ENCODE measurements at regions not wholly inside any gene's neighbourhood (a gene's known extent, or its start where the extent isn't known, plus 50 kb on each side); places are given as distances from the start of the nearest gene placed in this dataset.
"Not testable (repeated sequence)": the region's sequence is repeated elsewhere in the genome, so short reads cannot be mapped to it uniquely, and the experiment has no call there.

DNA sequence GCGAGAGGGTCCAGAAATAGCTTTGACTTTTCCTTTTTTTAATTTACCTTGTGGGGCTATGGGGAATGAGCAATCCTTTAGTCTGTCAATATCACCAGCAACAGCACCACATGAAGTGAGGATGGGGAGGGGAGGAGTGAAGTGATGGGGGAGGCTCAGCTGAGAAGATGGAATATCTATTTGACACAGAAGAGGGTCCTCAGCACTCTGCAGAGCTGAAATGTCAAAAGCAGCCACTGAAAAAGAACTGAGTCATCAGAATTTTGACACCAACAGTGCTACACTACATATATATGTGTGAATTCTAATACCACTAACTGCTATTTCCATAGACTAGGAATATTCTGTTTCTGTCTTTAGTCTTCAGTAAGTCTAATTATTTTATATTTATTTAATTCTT lies 427.0 kb upstream of the PBX1 start:
- H3K4me1 Mint-ChIP-seq: no peaks in the 10 kb centered on the region
- ATAC-seq: no peak
- H3K4me3 Mint-ChIP-seq: no peak overlapping the region
- H3K9me3 Mint-ChIP-seq: no peaks in the 10 kb centered on the region
- H3K27ac Mint-ChIP-seq: no peak overlapping the region
- no peaks in the 10 kb centered on the region for H3K36me3 Mint-ChIP-seq
- DNase-seq (ENCODE audit: low spot score in 2 of 2): no peak

DNA sequence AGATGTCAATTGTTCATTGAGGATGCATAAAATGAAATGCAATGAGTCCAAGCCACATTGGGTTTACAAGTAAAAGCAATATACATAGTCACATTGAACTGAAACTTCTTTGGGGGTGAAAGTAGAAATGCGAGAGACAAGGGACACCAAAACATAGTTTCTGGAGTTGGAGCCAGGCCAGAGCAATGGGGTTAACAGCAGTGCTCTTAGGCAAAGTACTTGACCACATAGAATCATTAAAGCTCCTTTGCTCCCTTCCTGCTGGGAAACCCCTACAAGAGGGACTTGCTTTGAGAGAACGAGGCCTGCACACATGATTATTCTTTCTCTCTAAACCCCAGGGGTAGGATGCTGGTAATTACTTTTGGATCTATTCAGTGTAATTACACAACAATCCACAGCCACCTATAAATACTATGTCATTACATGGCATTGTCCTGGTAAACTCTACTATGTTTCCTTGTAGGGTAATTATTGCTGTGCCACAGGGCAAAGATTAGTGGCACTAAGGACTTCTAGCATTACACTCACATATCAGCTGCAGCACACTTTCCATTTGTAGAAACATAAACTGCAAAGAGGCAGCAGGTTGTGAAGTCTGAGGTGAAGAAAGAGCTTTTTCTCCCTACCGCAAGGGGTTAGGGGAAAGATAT lies 421.6 kb upstream of the PBX1 start:
- H3K4me1 Mint-ChIP-seq: no peaks in the 10 kb centered on the region
- no peak overlapping the region for H3K4me3 Mint-ChIP-seq
- peaks cover 7% of the 10 kb centered on the region for H3K9me3 Mint-ChIP-seq
- no peak for DNase-seq (ENCODE audit: low spot score in 2 of 2)
- no peaks in the 10 kb centered on the region for H3K36me3 Mint-ChIP-seq
- H3K27ac Mint-ChIP-seq: no peak overlapping the region
- no peak for ATAC-seq

DNA sequence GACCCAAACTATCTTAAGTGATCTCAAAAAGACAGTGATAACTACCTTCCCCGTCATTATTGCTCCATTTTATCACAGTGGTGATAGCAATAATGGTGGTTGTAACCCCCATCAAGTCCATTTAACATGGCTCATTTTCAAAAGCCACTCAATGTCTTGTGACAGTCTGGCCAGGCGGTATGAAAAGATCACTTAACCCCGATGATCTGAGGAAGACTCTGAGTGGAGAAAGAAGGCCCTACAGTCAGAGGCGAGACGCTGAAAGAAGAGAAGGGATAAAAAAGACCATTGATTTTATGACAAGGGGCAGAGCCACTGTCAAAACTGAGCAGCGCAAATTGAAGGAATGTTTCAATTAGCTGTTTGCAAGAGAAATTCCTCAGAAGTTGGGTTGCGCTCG lies 417.2 kb upstream of the PBX1 start:
- ATAC-seq: no peak
- no peak overlapping the region for H3K4me3 Mint-ChIP-seq
- H3K9me3 Mint-ChIP-seq: peaks cover 24% of the 10 kb centered on the region

DNA sequence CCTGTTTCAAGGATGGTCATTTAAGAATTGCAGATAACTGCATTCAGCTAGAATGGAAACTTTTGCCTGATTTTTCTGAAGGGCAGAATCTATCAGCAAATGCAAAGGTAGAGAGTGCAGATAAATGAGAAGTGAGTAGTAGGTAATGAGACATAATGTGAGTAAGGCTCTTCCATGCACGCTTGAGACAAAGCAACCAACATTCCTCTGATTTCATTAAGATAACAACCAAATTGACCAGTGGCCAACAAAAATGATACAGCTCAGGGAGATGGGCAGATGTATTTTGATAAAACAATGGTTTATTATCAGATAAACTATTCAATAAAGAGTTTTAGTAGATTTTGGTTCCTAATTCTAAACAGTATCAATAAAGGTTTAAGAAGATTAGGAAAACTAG lies 404.4 kb upstream of the PBX1 start:
- no peak for ATAC-seq
- DNase-seq (ENCODE audit: low spot score in 2 of 2): no peak
- H3K36me3 Mint-ChIP-seq: no peaks in the 10 kb centered on the region
- H3K4me3 Mint-ChIP-seq: no peak overlapping the region
- peaks cover 7% of the 10 kb centered on the region for H3K9me3 Mint-ChIP-seq
- no peak overlapping the region for H3K27ac Mint-ChIP-seq
- H3K4me1 Mint-ChIP-seq: no peaks in the 10 kb centered on the region

More for the DNA sequence above, 417.2 kb upstream of the PBX1 start:
- Mint-ChIP-seq H3K4me1 (no peaks in the 10 kb centered on the region), H3K27ac (no peak overlapping the region), H3K36me3 (no peaks in the 10 kb centered on the region)
- no peak for DNase-seq (ENCODE audit: low spot score in 2 of 2)

DNA sequence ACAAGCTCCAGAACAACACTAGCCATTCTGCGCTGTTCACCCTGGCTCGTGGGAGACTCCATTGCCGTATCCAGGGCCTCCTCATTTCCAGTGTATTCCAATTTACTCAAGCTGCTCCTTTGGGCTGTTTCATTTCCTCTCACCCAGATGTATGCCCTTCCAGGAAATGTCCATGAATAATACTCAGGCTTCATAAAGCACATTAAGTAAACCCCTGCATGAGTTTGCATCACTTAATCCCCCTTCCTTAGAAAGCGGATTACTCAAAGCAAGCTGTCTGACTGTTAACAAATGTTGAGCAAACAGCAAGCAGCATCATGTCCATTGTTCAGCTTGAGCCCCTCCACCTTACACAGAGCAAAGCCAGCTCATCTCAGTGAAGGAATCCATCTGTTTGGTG lies 403.6 kb upstream of the PBX1 start:
- Mint-ChIP-seq H3K4me1 (no peaks in the 10 kb centered on the region), H3K36me3 (no peaks in the 10 kb centered on the region), H3K27ac (no peak overlapping the region), H3K9me3 (peaks cover 7% of the 10 kb centered on the region), H3K4me3 (no peak overlapping the region)
- DNase-seq (ENCODE audit: low spot score in 2 of 2): no peak
- no peak for ATAC-seq

DNA sequence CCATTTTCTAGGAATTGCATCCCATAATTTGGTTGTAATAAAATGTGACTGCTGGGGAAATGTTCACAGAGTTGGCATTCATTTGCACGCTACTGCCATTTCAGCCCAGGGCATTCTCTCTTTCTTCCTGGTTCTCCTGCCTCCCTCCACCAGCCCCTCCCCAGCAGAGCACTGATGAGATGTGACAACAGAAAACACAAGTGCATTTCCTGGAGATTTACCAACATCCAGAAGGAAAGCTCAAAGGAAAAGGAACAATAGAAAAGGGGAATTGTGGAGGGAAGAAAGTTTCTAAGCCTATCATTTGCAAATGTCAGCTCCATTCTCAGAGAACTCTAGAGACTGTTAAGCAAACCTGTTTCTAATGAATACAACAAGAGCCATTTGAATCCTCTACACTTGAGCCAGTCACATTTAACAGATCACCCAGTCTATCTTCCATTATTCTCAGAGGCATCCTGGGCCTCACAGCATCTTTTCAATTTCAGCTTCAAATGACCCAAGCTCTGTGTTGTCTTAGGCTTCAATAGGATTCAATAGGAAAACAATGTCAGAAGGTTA lies 395.6 kb upstream of the PBX1 start:
- ATAC-seq (no peak), DNase-seq (ENCODE audit: low spot score in 2 of 2) (no peak)
- Mint-ChIP-seq H3K4me1 (no peaks in the 10 kb centered on the region), H3K27ac (no peak overlapping the region), H3K36me3 (no peaks in the 10 kb centered on the region), H3K9me3 (peaks cover 21% of the 10 kb centered on the region), H3K4me3 (no peak overlapping the region)

DNA sequence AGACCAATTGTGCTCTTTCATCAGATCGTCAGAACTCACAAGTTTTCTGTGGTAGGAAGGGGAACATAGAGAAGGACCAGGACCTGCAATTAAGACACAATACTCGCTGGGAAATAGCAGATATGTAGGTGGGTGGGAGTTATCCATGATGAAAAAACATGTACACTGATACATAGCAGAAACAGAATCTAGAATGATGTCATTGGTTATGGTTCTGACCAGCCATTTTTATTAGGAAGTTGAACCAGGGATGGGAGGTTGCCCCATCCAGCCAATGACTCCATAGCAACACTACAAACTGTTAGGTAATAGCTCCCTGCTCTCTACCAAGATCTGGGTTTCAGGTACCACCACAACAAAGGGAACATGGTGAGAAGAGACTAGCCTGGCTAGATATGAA lies 393.5 kb upstream of the PBX1 start:
- no peak overlapping the region for H3K27ac Mint-ChIP-seq
- H3K9me3 Mint-ChIP-seq: peaks cover 25% of the 10 kb centered on the region
- ATAC-seq: no peak
- no peak overlapping the region for H3K4me3 Mint-ChIP-seq
- DNase-seq (ENCODE audit: low spot score in 2 of 2): no peak
- no peaks in the 10 kb centered on the region for H3K36me3 Mint-ChIP-seq
- H3K4me1 Mint-ChIP-seq: no peaks in the 10 kb centered on the region

DNA sequence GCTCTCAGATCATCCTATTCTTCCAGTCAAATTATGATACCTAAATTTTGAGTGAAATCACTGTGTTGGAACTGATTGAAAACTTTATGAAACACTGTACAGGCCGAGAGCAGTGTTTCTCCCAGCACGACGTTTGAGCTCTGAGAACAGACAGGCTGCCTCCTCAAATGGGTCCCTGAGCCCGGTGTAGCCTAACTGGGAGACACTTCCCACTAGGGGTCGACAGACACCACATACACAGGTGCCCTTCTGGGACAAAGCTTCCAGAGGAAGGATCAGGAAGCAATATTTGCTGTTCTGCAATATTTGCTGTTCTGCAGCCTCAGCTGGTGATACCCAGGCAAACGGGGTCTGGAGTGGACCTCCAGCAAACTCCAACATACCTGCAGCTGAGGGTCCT lies 392.5 kb upstream of the PBX1 start:
- H3K36me3 Mint-ChIP-seq; DNase-seq (ENCODE audit: low spot score in 2 of 2); H3K4me3 Mint-ChIP-seq; ATAC-seq; H3K4me1 Mint-ChIP-seq; H3K27ac Mint-ChIP-seq: not testable (repeated sequence)
- H3K9me3 Mint-ChIP-seq: peaks cover 23% of the 10 kb centered on the region

DNA sequence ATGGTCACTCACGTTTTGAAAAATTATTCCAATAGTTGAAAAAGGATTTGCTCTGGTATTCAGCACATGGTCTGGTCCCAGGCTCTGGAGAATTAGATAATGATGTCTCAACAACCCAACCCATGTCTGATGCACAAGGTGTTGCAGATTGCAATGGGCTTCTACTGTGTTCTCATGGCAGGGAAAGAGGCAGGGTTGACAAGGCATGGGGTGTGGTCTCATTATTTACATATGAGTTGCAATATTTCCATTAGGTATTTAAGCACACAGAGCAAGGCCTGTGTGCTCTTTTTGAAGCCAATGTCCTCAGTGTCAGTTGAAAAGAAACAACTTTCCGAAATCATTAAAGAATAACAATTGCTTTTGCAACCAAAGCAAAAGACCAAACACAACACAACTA lies 381.9 kb upstream of the PBX1 start:
- Mint-ChIP-seq H3K4me1 (no peaks in the 10 kb centered on the region), H3K36me3 (no peaks in the 10 kb centered on the region), H3K9me3 (peaks cover 27% of the 10 kb centered on the region), H3K27ac (no peak overlapping the region), H3K4me3 (no peak overlapping the region)
- DNase-seq (ENCODE audit: low spot score in 2 of 2) (no peak), ATAC-seq (no peak)

DNA sequence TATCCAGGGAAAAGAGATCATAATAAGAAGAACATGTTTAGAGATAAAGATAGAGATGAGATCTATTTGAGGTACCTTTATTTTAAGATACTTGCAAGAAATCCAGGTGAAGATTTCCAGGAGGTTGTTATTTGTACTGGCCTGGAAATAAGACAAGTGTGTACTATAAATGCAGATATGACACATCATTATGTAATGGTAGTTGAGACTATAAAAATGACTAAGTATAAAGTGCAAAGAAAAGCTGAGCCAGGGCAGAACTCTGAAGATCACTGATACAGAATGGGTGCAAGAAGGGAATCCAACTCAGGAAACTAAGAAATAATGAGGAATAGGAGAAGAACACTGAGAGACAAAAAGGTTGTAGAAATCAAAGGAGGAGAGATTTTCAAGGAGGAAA lies 378.2 kb upstream of the PBX1 start:
- H3K9me3 Mint-ChIP-seq: peaks cover 28% of the 10 kb centered on the region
- no peak overlapping the region for H3K4me3 Mint-ChIP-seq
- no peak overlapping the region for H3K27ac Mint-ChIP-seq
- no peak for DNase-seq (ENCODE audit: low spot score in 2 of 2)
- H3K4me1 Mint-ChIP-seq: no peaks in the 10 kb centered on the region
- H3K36me3 Mint-ChIP-seq: no peaks in the 10 kb centered on the region
- no peak for ATAC-seq

DNA sequence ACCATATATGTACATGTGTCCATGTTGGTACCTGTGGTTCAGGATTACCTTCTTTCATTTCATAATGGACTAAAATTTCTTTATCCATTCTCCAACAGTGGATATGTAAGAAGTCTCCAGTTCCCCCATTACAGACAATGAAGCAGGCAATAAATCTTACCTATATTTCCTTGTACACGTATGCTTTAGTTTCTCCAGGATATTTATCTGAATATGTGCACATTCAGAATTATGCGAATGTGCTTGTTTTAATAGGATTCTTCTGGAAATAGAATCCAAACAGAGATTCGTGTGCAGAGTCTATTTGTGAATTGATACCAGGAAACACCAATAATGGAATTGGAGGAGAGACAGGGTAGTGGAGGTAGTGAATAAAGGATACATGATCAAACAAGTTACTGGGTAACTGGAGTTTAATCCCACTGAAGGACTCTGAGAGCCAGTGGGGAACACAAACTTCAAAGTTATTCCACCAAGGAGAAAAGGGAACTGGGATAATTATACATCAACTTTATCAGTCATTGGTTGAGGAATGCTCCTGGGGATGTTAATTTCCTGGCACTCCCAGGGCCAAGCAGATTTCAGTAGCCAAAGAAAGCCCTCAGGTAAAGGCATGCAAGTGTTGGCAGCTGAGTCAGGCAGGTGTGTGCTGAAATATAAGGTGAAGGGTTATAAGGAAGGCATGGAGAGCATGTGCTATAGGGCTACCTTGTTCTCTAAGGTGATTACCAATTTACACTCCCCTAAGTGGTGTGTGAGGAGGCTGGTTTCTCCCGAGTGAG lies 374.9 kb upstream of the PBX1 start:
- Mint-ChIP-seq H3K4me1 (no peaks in the 10 kb centered on the region), H3K9me3 (peaks cover 26% of the 10 kb centered on the region), H3K36me3 (no peaks in the 10 kb centered on the region), H3K4me3 (no peak overlapping the region), H3K27ac (no peak overlapping the region)
- ATAC-seq (no peak), DNase-seq (ENCODE audit: low spot score in 2 of 2) (no peak)

DNA sequence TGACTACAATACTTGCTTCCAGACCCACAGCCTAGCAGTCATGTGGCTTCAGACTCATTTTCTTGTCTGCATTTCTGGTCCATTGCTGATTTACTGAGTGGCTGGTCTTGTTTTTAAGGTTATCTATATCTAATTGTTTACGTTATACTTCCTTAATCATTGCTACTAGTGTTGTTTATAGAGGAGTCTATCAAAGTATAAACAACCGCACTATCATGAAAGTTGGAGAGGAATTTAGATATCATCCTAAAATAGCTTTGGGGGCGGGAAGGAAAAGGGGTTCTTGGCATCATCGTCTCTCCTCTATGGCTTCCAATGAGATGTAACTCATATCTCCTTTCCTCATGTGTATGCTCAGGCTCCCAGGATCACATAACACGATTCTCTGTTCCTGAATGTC lies 372.1 kb upstream of the PBX1 start:
- DNase-seq (ENCODE audit: low spot score in 2 of 2) (no peak), ATAC-seq (no peak)
- Mint-ChIP-seq H3K4me1 (no peaks in the 10 kb centered on the region), H3K36me3 (no peaks in the 10 kb centered on the region), H3K9me3 (peaks cover 17% of the 10 kb centered on the region), H3K4me3 (no peak overlapping the region), H3K27ac (no peak overlapping the region)

DNA sequence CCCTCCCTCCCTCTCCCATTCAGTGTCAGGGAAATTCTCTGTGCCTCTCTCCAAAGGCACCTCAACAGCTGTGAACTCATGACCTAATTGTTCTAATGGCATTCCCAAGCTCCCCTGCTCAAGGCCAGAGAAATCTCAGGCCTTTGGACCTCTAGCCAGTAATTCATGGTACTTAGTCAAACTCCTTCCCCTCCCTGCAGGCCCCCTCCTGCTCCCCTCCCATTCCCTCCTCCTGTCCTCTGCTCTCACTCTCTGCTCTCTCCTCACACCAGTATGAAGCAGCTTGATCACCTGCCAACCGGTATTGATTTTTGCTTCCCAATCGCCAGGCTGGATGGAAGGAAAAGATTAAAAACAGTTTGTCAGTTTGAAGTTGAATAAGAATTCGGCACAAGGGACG lies 370.5 kb upstream of the PBX1 start:
- no peaks in the 10 kb centered on the region for H3K4me1 Mint-ChIP-seq
- H3K27ac Mint-ChIP-seq: no peak overlapping the region
- H3K4me3 Mint-ChIP-seq: no peak overlapping the region
- peaks cover 20% of the 10 kb centered on the region for H3K9me3 Mint-ChIP-seq
- no peaks in the 10 kb centered on the region for H3K36me3 Mint-ChIP-seq
- no peak for ATAC-seq
- no peak for DNase-seq (ENCODE audit: low spot score in 2 of 2)

DNA sequence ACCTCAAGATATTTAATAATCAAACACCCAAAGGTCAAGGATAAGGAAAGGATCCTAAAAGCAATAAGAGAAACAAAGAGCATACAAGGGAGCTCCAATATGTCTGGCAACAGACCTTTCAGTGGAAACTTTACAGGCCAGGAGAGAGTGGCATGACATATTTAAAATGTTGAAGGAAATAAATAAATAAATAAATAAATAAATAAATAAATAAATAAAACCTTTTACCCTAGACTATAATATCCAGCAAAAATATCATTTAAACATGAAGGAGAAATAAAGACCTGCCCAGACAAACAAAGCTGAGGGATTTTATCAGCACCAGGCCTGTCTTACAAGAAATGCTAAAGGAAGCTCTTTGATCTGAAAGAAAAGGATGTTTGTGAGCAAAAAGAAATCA lies 367.8 kb upstream of the PBX1 start:
- Mint-ChIP-seq H3K4me1 (no peaks in the 10 kb centered on the region), H3K27ac (no peak overlapping the region), H3K9me3 (peaks cover 13% of the 10 kb centered on the region), H3K4me3 (no peak overlapping the region), H3K36me3 (no peaks in the 10 kb centered on the region)
- ATAC-seq (no peak), DNase-seq (ENCODE audit: low spot score in 2 of 2) (no peak)

DNA sequence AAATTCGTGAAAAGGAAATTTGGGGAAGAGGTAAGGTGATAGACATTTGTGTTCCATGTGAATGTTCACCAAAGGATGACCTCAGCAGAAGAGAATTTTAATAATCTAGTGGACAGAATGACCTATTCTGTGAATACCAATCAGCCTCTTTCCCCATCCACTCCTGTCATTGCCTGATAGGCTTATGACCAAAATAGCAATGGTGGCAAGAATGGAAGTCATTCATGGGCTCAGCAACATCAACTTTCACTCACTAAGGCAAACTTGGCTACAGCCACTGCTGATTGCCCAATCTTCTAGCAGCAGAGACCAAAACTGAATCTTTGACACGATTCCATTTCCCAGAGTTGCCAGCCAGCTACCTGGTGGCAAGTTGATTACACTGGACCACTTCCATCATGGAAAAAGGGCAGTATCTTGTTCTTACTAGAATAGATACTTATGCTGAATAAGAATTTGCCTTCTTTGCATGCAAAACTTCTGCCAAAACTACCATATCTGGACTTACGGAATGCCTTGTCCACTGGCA lies 348.7 kb upstream of the PBX1 start:
- Mint-ChIP-seq H3K9me3 (peaks cover 3% of the 10 kb centered on the region), H3K4me3 (no peak overlapping the region), H3K36me3 (no peaks in the 10 kb centered on the region), H3K4me1 (no peaks in the 10 kb centered on the region), H3K27ac (no peak overlapping the region)
- DNase-seq (ENCODE audit: low spot score in 2 of 2) (no peak), ATAC-seq (no peak)

DNA sequence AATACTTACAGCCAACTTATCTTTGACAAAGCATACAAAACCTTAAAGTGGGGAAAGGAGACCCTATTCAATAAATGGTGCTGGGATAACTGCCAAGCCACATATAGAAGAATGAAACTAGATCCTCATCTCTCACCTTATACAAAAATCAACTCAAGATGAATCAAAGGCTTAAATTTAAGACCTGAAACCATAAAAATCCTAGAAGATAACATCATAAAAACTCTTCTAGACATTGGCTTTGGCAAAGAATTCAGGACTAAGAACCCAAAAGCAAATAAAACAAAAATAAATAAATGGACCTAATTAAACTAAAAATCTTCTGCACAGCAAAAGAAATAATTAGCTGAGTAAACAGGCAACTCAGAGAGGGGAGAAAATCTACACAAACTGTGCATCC lies 335.6 kb upstream of the PBX1 start:
- H3K9me3 Mint-ChIP-seq: peaks cover 15% of the 10 kb centered on the region
- H3K27ac Mint-ChIP-seq: no peak overlapping the region
- H3K36me3 Mint-ChIP-seq: no peaks in the 10 kb centered on the region
- DNase-seq (ENCODE audit: low spot score in 2 of 2) (no peak), ATAC-seq (no peak)
- H3K4me1 Mint-ChIP-seq: no peaks in the 10 kb centered on the region
- no peak overlapping the region for H3K4me3 Mint-ChIP-seq

All from stimulated activated effector memory CD8-positive, alpha-beta T cell treated with anti-CD3 and anti-CD28 coated beads, Interleukin-12 subunit alpha, Interleukin-12 subunit beta, amount 100 ng/mL, for 72 hours (primary cell).